GM21529 (cell line): ENCODE measurements at regions not wholly inside any gene's neighbourhood (a gene's known extent, or its start where the extent isn't known, plus 50 kb on each side); places are given as distances from the start of the nearest gene placed in this dataset.
"Not testable (repeated sequence)": the region's sequence is repeated elsewhere in the genome, so short reads cannot be mapped to it uniquely, and the experiment has no call there.

Source experiments
- ATAC-seq: cut with Tn5 transposase; IDR thresholded peaks from one replicate; pipeline ENCODE4 v1.9.1; 2021; ENCODE audit not compliant: unreplicated experiment

GRCh38 chr5:125481506-125482465 lies 735.3 kb upstream of the ZNF608 start:
- ATAC-seq: no peak

- no peak for ATAC-seq
Observed at GRCh38 chr5:125483609-125484008, 737.2 kb upstream of the ZNF608 start.

GRCh38 chr5:125484272-125484741 lies 737.9 kb upstream of the ZNF608 start:
- no peak for ATAC-seq

DNA sequence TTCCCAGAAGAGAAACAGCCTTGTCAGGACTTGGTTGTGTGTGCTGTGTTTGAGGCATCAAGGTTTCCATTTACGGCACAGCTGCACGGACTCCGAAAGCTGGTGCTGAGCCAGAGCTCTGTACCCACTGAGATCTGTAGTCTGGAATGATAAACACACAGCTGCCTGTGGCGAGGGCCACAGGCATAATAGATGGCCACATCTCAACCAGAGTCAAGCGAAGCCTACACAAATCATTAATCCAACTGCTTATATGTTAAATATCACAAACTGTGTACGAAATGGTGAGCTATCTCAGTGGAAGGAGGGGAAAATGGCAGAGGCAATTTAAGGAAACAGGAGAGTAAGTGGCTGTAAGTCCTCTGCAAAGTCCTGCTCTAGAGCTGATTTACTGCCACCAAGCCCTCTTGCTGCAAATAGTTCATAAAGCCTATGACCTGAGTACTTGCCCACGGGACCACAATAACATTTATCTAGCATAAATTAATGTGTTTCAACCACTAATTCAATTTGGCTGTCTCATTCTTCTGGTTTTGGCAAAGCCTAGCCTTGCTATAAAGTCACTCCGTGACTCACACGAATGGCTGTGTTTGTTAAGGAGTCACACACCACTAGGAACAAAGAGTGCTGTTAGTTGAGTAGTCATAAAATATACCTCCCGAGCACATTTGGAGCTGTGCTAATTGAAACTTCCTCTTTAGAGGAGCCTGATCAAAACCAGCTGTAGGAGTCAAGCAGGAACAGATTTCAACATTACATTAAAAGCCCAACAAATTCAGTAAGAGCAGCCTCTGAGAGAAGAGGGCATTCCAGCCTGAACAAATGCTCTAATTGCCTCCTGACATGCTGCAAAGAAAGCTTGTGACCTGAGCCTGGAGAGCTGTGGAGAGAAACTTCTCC lies 738.6 kb upstream of the ZNF608 start:
- no peak for ATAC-seq

DNA sequence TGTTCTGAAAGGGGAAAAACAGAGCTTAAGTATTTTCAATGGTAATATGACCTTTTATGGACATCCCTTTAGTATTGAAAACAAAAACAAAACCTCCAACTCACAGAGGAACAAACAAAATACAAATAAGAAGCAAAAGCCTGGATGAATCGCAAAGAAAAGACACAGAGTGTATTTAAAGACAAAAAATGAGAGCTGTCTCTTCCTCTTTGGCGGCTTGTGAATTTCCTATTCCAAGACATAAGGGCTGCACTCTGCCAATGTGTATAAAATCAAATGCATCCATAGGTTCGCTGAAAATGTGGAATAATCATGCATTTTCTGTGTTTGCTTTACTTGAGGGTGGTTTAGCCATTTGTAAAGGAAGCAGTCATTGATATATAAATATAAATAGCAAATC lies 739.3 kb upstream of the ZNF608 start:
- no peak for ATAC-seq

GRCh38 chr5:125486634-125487033 lies 740.2 kb upstream of the ZNF608 start:
- ATAC-seq: no peak

DNA sequence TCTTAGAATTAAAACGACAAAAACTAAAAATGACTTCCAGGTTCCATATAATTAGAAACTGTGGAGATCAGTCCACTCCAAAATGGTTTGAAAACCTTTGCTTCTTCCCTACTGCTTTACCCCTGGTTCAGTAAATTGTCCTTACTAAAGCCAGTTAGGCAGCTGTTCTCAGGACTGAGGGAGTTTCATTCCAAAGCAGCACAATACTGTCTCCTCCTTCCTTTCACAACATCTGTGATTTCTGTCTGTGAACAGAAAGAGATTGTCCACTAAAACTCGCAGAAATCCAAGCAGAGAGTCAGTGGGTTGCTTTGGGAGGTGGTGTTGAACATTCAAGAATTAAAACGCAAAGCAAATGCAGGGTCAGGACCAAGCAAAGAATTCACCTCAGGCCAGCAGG lies 740.8 kb upstream of the ZNF608 start:
- ATAC-seq: no peak

DNA sequence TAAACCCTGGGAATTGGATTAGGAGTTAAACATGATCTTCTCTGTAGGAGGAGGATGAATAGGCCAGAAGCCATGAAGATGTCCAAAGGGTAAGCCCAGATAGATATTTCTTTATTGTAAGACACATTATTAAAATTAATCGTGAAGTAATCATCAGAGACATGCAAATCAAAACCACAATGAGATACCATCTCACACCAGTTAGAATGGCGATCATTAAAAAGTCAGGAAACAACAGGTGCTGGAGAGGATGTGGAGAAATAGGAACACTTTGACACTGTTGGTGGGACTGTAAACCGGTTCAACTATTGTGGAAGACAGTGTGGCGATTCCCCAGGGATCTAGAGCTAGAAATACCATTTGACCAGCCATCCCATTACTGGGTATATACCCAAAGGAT lies 741.2 kb upstream of the ZNF608 start:
- ATAC-seq: not testable (repeated sequence)

- ATAC-seq: no peak
Observed at GRCh38 chr5:125489146-125489545, 742.7 kb upstream of the ZNF608 start.

DNA sequence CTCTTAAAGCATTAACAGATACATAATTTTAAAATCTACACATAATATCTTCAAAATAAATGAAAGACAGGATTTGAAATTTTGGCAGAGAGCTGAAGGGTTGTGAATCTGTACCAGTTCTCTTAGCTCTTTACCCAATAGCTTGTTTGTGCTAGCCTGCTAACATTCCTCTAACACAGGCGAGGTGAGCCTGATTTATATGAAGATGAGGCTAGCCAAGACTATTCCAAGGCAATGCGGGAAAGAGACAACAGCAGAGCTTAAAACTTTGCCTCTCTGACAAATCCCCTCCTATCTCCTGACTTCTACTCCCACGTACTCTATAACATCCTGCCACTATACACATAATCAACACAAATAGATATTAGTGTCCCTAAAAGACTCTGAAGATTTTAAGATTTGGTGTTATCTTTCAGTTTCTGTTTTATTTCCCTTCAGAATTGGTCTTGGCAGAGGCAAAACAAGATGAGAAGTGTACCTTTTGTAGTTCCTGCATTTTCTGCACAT lies 745.6 kb upstream of the ZNF608 start:
- ATAC-seq: no peak

DNA sequence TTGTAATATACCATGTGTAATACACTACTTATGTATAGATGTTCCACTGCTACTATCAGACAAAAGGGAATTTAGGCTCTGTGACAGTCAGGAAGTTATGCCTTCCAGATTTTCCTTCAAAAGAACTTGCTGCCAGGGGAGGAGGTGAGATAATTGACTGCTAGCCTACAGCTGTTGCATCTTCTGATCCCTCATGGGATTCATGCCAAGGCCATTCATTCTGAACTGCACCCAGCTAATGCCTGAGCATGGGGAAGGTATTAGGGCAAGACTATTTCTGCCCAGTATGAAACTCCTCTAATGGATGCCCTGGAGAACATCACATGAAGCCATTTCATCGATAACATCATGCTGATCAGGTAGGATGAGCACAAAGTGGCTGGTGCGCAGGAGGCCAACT lies 746.5 kb upstream of the ZNF608 start:
- ATAC-seq: no peak

- no peak for ATAC-seq
Observed at GRCh38 chr5:125496393-125496792, 750.0 kb upstream of the ZNF608 start.

DNA sequence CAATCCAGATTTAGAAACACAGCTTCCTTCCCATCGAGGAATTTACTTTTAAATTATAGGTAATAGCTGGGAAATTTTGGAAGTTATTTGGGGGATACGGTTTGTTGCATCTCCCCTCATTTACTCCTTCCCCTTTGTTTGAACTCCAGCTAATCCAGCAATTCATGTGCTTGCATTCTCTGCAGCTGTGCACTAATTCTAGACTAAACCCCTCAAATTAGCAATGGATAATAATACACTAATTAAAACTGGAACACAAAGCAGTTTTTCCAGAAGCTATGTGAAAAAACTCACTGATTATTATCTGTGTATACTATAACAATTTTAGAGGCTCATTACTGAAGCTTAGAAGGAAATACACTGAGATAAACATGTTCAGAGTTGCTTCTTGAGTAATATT lies 751.2 kb upstream of the ZNF608 start:
- no peak for ATAC-seq

- no peak for ATAC-seq
Observed at GRCh38 chr5:125499636-125500332, 753.3 kb upstream of the ZNF608 start.

DNA sequence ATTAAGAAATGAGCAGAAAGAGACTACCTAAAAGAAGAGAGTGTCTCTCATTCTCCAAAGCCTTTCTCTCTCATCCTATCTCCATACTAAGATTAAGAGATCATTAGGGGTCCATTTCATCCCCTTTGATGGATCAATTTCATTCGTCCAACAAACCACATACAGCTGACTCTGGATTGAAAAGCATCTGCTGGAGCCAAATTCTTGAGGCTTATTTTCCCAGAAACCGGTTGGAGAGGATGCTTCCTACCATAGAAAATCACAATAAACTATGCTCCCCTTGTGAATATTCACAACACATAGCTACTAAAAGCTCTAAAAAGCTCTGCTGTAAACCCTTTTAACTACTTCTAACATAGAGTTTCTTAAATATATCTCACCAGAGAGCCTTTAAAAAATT lies 755.0 kb upstream of the ZNF608 start:
- ATAC-seq: no peak

GRCh38 chr5:125503946-125504345 lies 757.5 kb upstream of the ZNF608 start:
- ATAC-seq: no peak

DNA sequence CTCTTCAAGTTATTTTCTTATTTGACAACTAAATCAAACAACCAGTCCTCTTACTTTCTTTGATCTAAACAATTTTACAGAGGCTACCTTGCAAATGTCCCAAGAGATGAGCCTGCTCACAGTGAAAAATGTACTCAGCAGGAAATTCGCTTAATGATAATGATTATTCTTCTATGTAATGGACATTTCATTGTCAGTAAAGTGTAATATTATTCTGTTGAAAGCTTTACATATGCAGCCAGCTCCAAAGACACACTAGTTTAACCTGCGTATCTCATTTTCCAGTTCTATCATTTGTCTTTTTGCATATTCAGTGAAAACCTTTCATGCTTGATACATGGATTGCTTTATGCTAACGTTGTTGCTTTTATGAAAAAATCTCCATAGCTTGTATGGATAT lies 758.7 kb upstream of the ZNF608 start:
- no peak for ATAC-seq

DNA sequence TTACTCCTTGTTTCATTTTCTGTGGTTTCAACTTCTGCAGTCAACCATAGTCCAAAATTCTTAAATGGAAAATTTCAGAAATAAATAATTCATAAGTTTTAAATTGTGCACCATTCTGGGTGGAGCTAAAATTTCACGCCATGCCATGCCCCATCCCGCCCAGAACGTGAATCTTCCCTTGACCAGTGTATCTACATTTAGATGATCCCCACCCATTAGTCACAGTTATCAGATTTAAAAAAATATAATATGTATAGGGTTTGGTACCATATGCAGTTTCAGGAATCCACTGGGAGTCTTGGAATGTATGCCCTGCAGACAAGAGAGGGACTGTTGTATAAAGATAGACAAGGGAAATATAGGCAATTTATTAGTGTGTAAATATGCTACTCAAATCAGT lies 759.7 kb upstream of the ZNF608 start:
- no peak for ATAC-seq

GRCh38 chr5:125508225-125508624 lies 761.8 kb upstream of the ZNF608 start:
- ATAC-seq: no peak

GRCh38 chr5:125510651-125511050 lies 764.2 kb upstream of the ZNF608 start:
- ATAC-seq: no peak

GRCh38 chr5:125517973-125518550 lies 771.6 kb upstream of the ZNF608 start:
- ATAC-seq: no peak
